ENCODE measurements at regions not wholly inside any gene's neighbourhood (a gene's known extent, or its start where the extent isn't known, plus 50 kb on each side); places are given as distances from the start of the nearest gene placed in this dataset.
A peak's percentile ranks its signal among the peaks of the same experiment; 100 is the strongest.

DNA sequence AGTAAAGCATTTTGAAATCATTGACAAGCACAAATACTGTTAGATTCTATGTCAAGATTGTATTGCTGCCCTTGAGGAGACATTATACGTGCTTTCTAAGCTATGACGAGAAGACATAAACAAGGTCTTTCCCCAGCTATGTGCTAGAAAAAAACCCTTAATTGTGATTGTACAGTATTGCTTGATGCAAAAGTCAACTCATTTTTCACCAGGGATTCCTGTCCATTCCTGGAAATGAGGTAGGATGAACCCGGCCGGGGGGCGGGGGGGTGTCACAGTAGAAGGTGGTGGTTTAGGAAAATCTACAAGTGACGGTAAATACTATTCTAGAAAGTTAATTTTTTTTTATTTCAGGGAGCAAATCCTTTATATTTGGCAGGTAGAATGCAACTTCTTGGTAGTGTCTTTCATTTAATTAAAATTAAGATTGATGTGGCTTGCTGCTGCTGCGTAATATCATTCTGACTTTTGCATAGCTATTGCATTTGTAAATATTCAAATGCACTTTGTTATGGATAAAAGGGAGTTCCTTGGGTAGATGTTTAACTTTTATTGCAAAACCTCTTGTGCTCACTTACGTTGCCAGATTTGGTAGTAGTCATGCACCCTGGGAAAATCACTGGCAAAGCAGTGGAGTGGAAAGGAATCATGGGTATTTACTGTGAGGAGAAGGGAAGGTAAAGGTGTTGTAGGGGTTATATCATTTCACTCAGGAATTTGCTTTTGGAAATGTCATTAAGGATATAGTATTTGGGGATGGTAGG, 164.4 kb upstream of the PRPS1L1 start:
- no peak for DNase-seq
- intact Hi-C loops (cut with DNase I, micrococcal nuclease) = no loop called here
- ATAC-seq = no peak

DNA sequence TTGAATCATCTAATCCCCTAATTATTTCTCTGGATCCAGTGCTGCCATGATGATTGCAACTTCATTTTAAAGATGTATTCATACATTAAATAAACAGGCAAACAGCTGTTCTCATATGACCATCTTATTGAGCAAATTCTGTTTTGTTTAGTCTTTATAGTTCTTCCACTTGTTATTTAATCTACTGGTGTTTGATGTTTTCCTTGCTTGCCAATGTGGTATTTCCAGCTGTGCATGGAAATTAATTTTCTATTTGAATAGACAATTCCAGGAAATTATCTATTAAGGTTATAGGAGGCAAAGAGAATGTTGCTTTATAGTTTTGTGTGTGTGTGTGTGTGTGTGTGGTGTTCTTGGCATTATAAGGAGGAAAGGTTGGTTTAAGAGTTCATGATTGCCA, 167.0 kb upstream of the PRPS1L1 start:
- no peak for ATAC-seq
- DNase-seq = no peak
- intact Hi-C loops (cut with DNase I, micrococcal nuclease) = no loop called here

DNA sequence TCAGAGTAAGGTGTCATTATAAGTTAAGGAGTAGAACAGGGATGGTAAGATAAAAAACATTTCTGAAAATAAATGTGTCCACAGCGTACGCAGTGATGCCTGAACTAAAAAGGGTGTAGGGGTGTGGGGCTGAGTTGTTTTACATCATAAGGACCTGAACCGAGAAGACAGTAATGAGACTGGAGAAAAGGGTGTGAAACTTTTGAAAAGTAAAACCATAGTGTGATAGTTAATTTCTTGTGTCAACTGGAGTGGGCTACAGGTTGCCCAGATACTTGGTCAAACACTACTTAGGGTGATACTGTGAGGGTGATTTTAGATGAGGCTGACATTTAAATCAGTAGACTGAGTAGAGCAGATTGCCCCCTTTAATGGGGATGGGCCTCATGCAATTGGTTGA, 169.0 kb upstream of the PRPS1L1 start:
- ATAC-seq = no peak
- intact Hi-C loops (cut with DNase I, micrococcal nuclease) = no loop called here
- DNase-seq = no peak

DNA sequence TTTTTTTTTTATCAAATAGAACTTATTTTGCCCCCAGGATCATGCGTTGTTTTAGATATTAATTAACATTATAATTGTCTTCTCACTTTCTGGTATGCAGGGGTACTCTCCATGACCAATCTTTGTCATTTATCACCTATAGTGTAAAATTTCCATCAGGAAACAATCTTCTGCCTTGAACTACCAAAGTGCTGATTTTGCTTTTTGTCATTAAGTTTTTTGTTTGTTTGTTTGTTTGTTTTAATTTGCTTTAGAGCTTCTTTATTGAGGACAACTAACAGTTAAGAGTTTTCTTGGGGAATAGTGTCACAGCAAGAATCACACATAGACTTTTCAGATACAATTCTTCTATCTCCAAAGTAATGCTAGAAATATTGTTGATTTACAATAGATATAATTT, 171.2 kb upstream of the PRPS1L1 start:
- no peak for DNase-seq
- intact Hi-C loops (cut with DNase I, micrococcal nuclease) = no loop called here
- ATAC-seq = no peak

DNA sequence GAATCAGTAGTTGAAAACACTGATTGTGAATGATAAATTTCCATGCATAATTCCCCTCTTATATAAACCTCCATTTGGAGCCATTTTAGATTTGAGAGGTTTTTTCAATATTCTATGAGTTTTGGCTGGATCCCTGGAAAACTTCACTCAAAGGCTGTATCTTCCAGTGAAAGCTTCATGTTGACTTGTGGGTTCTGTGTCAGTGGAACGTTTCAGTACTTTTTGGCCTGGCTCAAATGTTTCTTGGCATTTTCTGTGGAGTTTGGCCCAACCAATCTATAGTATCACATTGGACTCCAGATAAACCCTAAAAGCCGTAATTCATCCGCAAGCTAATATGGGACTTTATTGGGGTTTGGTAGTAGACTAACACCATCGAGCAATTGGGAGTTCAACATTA, 172.6 kb upstream of the PRPS1L1 start:
- ATAC-seq (no peak), DNase-seq (no peak)
- intact Hi-C loops (cut with DNase I, micrococcal nuclease) = no loop called here

DNA sequence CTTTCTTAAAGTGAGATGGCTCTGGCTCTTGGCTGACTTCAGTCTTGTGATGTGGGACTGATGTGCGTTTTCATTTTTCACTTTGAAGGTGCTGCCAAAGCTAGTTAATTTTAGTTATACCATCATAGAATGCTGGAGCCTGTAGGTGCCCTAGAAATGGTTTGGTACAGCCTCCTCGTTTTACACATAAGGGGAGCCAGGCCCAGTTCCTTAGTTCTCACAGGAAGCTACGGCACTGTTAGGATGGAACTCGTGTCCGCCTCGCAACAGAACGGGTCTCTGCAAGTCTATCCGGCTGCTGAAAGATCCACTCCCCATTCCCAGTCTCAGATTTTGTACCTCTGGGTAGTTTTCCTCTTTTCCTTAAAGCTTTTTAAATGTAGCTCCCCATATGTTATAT, 173.2 kb upstream of the PRPS1L1 start:
- ATAC-seq = no peak
- intact Hi-C loops (cut with DNase I, micrococcal nuclease) = no loop called here
- DNase-seq = no peak

DNA sequence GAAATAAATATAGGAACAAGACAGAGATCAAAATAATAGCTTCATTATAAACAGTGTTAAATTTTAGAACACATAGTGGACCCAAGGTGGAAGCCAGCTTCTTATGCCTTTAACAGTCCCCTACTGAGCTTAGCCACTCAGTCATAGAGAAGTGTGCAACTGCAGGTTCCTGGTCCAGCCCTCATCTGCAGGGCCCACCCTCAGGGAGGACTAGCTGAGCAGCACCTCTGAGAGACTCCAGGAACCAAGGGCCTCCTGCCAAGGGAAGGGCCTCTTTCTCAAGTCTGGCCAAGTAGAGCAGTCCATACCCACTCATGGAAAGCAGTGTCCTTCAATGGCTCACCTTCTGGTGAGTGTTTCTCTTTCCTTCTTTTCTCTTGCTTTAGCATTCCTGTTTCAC, 173.7 kb upstream of the PRPS1L1 start:
- DNase-seq (no peak), ATAC-seq (no peak)
- intact Hi-C loops (cut with DNase I, micrococcal nuclease) = no loop called here

DNA sequence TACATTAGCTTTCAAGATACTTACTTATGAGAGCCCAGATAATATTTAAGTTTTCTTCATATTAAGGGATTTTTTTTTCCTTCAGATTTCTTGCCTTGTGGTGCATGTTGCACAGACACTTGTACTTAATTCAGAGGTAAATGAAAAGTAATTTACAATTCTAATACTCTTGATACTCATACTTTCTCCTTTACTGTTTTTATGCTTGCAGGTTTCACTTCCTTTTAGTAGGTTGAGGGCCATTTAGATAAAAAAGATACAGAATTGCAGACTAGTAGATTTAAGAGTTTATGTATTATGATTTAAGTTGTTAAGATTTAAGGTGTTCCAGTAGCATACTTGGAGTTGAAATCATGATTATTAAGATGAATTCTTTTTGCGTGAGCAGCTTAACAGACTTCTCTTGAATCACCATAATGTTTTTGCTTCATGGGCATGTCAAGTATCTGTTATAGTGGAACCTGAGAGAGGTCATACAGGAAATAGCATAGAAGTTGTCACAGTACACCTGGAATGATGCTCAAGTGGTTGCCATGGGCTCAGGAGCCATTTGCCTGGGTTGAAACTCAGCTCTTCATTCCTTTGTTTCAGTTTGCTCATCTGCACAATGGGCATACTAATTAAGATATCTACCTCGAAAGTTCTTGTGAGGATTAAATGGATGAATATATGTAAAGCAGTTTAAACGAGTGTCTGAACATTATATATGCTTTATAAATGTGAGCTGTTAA, 174.8 kb upstream of the PRPS1L1 start:
- intact Hi-C loops (cut with DNase I, micrococcal nuclease) = no loop called here
- ATAC-seq = no peak
- DNase-seq = no peak

DNA sequence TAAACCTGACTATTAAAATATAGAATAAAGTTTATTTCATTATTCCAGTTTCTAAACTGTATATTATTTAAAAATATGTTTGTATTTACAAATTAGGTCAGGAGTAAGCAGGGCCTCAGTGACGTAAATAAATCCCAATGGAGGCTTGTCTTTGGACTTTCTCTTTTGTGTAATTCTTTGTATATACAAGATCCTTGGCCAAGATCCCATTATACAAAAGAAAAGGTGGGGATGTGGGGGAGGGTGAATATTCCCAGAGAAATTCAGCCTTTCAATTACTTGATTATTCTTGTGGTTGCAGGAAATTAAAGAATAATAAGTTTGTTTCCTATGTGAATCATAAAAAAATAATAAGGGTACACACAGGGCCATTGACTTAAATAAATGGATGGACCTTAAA, 178.7 kb upstream of the PRPS1L1 start:
- DNase-seq (no peak), ATAC-seq (no peak)
- intact Hi-C loops (cut with DNase I, micrococcal nuclease) = no loop called here

DNA sequence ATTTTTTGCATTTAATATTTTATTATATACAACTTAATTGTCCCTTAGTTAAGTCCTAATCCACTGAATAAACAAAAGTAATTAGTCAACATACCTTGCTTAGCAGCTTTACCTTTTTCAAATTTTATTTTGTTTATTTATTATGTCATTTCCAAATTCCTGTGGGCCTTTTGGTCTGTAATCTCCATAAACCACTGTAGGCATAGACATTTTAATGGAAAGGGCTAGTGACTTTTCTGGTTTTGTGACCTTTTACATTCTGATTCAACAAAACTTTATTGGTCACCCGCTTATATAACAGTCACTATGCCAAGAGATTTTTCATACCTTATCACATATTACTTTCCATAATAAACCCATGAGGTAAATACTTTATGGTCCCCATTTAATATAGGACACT, 181.3 kb upstream of the PRPS1L1 start:
- ATAC-seq = no peak
- intact Hi-C loops (cut with DNase I, micrococcal nuclease) = no loop called here
- no peak for DNase-seq

DNA sequence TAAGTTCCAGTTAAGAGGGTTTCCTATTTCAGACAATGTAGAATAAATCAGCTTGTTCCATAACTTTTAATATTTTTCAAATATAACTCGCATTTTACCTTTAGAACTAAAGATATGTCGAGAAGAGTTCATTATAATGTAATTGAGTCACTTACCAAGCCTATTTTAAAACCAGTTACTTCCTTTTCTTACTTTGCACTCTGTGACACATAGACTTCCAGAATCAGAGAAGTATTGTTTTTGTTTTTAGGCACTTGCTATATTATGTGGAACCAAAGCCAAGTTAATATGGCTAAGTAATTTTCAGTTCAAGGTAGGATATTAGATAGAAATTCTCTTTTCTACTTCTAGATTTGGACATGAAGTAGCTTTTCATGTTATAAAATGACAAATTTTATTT, 182.7 kb upstream of the PRPS1L1 start:
- DNase-seq (no peak), ATAC-seq (no peak)
- intact Hi-C loops (cut with DNase I, micrococcal nuclease) = no loop called here

DNA sequence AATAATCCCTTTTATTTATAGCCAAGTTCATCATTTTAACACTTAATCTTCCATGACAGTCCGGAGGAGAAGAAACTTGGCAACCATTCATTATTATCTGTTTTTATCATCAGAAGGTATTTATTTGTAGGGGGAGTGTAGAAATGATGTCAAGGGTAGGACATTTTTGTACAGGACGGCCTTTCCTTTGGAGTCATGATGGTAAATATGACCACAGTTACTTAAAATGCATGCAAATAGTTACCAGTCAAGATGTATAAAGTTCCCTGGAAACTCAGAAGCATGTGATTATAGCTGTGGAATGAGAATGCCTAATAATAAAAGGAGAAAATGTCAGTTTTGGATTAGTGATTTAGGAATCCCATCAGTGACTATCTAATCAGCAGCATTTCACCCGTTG, 183.1 kb upstream of the PRPS1L1 start:
- intact Hi-C loops (cut with DNase I, micrococcal nuclease) = no loop called here
- no peak for DNase-seq
- ATAC-seq = no peak

DNA sequence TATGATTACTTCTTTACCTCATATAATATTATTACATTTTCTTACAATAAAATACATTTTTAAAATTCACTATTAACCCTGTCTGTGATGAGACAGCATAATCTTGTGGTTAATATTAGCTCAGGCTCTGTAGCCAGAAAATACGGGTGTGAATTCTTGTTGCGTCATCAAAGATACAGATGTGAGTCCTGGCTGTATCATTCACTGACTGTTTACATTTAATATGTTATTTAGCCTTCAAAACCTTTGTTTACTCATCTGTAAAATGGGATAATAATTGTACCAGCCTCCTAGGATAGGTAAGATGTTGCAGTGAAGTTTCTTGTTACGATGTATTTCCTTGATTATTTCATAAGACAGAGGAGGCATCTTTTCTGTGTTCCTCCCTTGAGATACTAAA, 184.7 kb upstream of the PRPS1L1 start:
- ATAC-seq = no peak
- intact Hi-C loops (cut with DNase I, micrococcal nuclease) = no loop called here
- no peak for DNase-seq

DNA sequence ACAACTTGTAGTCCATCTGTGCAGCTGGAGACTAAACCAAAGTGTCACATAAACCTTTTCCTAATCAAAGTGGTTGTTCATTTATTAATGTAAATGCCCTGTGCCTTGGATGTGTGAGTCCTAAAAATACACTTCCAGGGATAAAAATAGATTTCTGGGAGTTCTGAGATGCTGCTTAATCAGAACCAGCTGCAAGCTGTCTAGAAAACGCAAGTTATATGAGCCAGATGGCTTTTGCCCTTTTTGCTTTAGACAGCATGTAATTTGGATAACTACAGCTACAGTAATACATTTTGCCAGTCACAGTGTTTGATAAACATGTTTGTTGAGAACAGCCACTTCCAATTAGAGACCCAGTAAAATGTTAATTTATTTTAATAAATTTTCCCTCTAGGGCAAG, 185.1 kb upstream of the PRPS1L1 start:
- no peak for ATAC-seq
- DNase-seq = no peak
- intact Hi-C loops (cut with DNase I, micrococcal nuclease) = no loop called here

DNA sequence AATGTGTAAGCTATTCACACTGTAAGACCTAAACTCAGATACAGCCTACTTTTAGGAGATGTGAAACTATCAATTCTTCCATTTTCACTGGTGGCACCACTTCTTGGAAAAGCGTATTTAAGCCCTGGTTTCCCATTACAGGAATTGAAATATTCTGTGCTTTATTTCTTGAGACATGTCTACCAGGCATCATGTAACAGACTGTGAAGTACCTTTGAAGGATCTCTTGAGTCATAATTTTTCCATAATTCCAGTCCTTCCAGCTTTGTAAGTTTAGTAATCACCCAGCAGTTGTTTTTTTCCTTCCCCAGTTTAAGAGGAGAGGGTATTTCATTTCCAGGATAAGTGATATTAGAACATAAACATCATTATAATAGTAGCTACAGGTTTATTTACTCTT, 186.0 kb upstream of the PRPS1L1 start:
- intact Hi-C loops (cut with DNase I, micrococcal nuclease) = no loop called here
- no peak for DNase-seq
- ATAC-seq = no peak

DNA sequence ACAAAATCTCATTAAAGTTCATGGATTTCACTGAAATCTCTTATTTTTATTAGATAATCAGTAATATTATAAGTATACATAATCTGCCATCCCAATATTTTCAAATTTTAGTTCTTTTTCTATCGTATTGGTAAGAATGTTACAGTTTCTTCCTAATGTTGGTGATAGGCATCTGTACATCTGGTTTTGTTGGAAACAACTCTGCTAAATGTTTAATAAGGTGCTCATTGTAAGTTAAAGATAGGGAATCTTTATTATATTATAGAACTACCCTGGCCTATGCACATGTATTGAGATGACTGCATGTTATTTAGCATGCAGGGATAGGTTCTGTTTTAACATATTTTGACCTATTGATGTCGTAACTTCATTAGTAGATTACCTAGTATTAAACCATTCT, 188.6 kb upstream of the PRPS1L1 start:
- ATAC-seq (no peak), DNase-seq (no peak)
- intact Hi-C loops (cut with DNase I, micrococcal nuclease) = no loop called here

DNA sequence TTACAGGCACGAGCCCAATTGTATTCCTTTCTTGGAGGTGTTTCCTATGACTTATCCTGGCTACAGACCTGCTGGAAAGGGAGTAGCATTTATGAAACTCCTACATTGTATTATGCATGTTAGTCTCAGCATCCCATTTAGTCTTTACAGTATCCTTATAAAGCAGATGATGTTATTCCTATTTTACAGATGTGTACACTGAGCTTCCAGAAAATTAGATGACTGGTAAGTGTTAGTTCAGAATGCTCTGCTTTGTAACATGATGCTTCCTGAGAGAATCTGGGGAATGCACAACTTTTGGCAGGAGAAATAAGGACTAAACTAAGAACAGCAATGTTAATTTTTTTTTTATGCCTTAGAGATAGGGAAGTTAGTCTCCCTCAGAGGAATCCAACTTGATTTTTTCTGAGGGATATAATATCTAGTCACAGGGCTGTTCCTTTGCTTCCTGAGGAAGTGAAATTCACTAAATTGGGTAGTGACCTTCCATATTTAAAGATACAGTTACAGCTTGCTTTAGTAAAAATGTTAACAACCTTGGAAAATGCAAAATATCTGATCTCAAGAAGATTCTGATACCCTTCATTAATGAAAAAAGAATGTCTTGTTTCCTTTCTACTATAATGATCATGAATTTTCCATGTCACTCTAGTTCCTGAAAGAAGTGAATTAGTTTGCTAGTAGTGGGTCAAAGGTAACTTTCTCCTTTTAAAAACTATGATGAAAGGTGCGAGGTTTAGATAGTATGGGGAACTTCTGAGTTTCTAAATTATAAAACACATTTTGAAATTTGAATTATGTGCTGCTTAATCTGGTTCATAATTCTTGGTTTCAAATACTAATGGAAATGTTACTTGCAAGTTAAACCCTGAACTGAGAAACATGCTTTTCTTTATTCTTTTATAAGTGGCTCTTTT, 194.0 kb upstream of the PRPS1L1 start:
- peak; percentile 68 for ATAC-seq
- no peak for DNase-seq
- intact Hi-C loops (cut with DNase I, micrococcal nuclease) = no loop called here

DNA sequence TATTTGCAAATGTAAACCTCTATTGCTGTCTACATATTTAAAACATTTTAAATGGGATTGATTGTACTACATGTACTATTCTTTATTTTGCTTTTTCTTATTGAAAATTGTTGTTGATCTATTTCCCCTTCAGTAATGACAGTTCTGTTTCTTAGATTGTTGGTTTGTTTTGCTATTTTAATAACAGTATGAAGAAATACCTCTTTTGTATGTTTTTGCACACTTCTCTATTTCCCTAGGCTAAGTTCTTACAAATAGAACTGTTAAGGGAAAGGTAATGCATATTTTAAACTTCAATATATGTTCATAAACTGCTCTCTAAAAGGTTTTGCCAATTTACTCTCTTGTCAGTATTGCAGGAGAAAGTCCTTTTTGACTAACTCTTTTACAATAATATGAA, 195.0 kb upstream of the PRPS1L1 start:
- ATAC-seq = no peak
- intact Hi-C loops (cut with DNase I, micrococcal nuclease) = no loop called here

DNA sequence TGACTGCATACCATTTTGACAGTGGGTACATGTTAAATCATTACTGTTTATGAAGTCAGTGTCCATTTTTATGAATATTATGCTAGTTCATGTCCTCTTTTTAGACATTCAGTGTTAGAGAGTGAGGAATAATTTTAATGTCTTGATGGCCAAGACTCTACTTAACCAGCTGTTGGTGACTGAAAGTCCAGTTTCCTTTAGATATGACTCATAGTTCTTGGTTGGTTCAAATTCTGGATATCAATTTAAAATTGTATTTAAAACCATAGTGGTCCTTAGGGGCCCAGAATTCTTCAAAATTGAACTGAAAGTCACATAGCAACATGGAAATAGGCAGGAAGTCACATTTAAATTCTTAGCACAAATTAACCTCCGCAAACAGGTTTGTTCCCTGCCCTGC, 196.5 kb upstream of the PRPS1L1 start:
- intact Hi-C loops (cut with DNase I, micrococcal nuclease) = no loop called here
- no peak for ATAC-seq
- DNase-seq = no peak

More for the DNA sequence above, 195.0 kb upstream of the PRPS1L1 start:
- DNase-seq = no peak

DNA sequence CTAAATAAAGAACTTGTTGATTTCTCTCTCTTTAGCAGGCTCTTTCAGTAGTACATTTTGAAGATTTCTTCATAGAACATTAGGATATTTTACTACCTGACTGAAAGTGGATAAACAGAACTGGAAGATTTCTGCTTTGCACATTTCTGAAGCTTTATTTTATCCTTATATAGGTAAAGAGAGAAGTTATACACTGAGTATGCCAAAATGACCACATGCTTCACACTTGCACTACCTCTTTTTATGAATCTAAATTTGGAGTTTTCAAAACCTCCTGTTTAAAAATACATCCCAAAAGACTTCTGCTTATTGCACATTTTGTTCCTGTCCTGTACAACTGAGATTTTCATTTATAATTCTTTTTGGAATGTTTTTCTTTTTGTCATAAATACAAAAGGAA, 197.4 kb upstream of the PRPS1L1 start:
- ATAC-seq (no peak), DNase-seq (no peak)
- intact Hi-C loops (cut with DNase I, micrococcal nuclease) = no loop called here
